ENCODE measurements at regions not wholly inside any gene's neighbourhood (a gene's known extent, or its start where the extent isn't known, plus 50 kb on each side); places are given as distances from the start of the nearest gene placed in this dataset.

- no peak for TF ChIP-seq CTCF (IDR thresholded peaks at IDR 0.05)
- H3K27me3 ChIP-seq, result no peaks in the 10 kb centered on the region
- no peaks in the 10 kb centered on the region for H3K4me1 ChIP-seq (ENCODE audit: control insufficient read depth in 1 of 2, insufficient read depth in 1 of 2, low read depth in 1 of 2, low read length in 1 of 2)
- H3K27ac ChIP-seq, result no peak overlapping the region
- H3K4me3 ChIP-seq (ENCODE audit: low read depth in 1 of 2, low read length in 1 of 2), result no peak overlapping the region
- no peaks in the 10 kb centered on the region for H3K36me3 ChIP-seq
- H3K9me3 ChIP-seq, result no peaks in the 10 kb centered on the region
Measured at GRCh38 chr6:2369606-2370005, 124.2 kb upstream of the GMDS start.

GRCh38 chr6:2363211-2363610 is 117.8 kb upstream of the GMDS start:
- Histone ChIP-seq H3K27me3 (no peaks in the 10 kb centered on the region), H3K27ac (no peak overlapping the region), H3K4me1 (ENCODE audit: control insufficient read depth in 1 of 2, insufficient read depth in 1 of 2, low read depth in 1 of 2, low read length in 1 of 2) (no peaks in the 10 kb centered on the region), H3K4me3 (ENCODE audit: low read depth in 1 of 2, low read length in 1 of 2) (no peak overlapping the region), H3K36me3 (no peaks in the 10 kb centered on the region), H3K9me3 (no peaks in the 10 kb centered on the region)
- TF ChIP-seq CTCF (IDR thresholded peaks at IDR 0.05), result no peak

GRCh38 chr6:2361195-2361594 is 115.8 kb upstream of the GMDS start:
- TF ChIP-seq CTCF (IDR thresholded peaks at IDR 0.05), result no peak
- Histone ChIP-seq H3K27ac (no peak overlapping the region), H3K9me3 (no peaks in the 10 kb centered on the region), H3K36me3 (no peaks in the 10 kb centered on the region), H3K4me3 (ENCODE audit: low read depth in 1 of 2, low read length in 1 of 2) (no peak overlapping the region), H3K27me3 (no peaks in the 10 kb centered on the region), H3K4me1 (ENCODE audit: control insufficient read depth in 1 of 2, insufficient read depth in 1 of 2, low read depth in 1 of 2, low read length in 1 of 2) (no peaks in the 10 kb centered on the region)

- no peaks in the 10 kb centered on the region for H3K27me3 ChIP-seq
- H3K27ac ChIP-seq, result no peak overlapping the region
- no peak overlapping the region for H3K4me3 ChIP-seq (ENCODE audit: low read depth in 1 of 2, low read length in 1 of 2)
- no peak for TF ChIP-seq CTCF (IDR thresholded peaks at IDR 0.05)
- H3K4me1 ChIP-seq (ENCODE audit: control insufficient read depth in 1 of 2, insufficient read depth in 1 of 2, low read depth in 1 of 2, low read length in 1 of 2), result no peaks in the 10 kb centered on the region
- no peaks in the 10 kb centered on the region for H3K36me3 ChIP-seq
- H3K9me3 ChIP-seq, result no peaks in the 10 kb centered on the region
Measured at GRCh38 chr6:2360716-2361115, 115.3 kb upstream of the GMDS start.

- no peaks in the 10 kb centered on the region for H3K27me3 ChIP-seq
- no peaks in the 10 kb centered on the region for H3K36me3 ChIP-seq
- no peak overlapping the region for H3K4me3 ChIP-seq (ENCODE audit: low read depth in 1 of 2, low read length in 1 of 2)
- TF ChIP-seq CTCF (IDR thresholded peaks at IDR 0.05), result no peak
- no peaks in the 10 kb centered on the region for H3K4me1 ChIP-seq (ENCODE audit: control insufficient read depth in 1 of 2, insufficient read depth in 1 of 2, low read depth in 1 of 2, low read length in 1 of 2)
- no peaks in the 10 kb centered on the region for H3K9me3 ChIP-seq
- no peak overlapping the region for H3K27ac ChIP-seq
Measured at GRCh38 chr6:2360126-2360525, 114.7 kb upstream of the GMDS start.

- Histone ChIP-seq H3K27ac (no peak overlapping the region), H3K9me3 (no peaks in the 10 kb centered on the region), H3K4me3 (ENCODE audit: low read depth in 1 of 2, low read length in 1 of 2) (no peak overlapping the region), H3K27me3 (no peaks in the 10 kb centered on the region), H3K36me3 (no peaks in the 10 kb centered on the region), H3K4me1 (ENCODE audit: control insufficient read depth in 1 of 2, insufficient read depth in 1 of 2, low read depth in 1 of 2, low read length in 1 of 2) (no peaks in the 10 kb centered on the region)
- TF ChIP-seq CTCF (IDR thresholded peaks at IDR 0.05), result no peak
Measured at GRCh38 chr6:2355150-2355549, 109.7 kb upstream of the GMDS start.

All from neutrophil (primary cell).